ENCODE measurements at regions not wholly inside any gene's neighbourhood (a gene's known extent, or its start where the extent isn't known, plus 50 kb on each side); places are given as distances from the start of the nearest gene placed in this dataset.
A peak's percentile ranks its signal among the peaks of the same experiment; 100 is the strongest.

DNA sequence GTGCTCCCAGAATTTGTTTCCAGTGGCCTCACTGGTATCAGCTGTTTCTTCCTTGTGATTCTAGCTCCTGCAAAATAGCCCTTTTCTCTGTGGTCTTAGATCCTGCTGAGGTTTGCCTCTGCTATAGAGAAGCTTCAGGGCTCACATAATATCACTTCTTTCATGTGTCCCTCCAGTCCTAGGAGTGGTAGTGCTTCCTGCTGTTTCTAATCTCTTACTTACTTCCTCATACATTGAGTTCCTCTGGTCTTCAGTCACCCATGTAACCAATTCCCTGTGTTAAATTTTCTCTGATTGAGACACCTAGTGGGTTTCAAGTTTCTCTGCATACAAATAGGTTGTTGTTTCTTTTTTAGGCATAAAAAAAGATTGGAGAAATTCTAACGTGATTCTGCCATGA lies 1567.9 kb downstream of the ARAP2 start:
- peak; percentile 32; the same call in 1 of the 2 replicates for TF ChIP-seq RAD21 (IDR thresholded peaks at IDR 0.05; ENCODE audit: low read depth)
- TF ChIP-seq, protein P1, sequence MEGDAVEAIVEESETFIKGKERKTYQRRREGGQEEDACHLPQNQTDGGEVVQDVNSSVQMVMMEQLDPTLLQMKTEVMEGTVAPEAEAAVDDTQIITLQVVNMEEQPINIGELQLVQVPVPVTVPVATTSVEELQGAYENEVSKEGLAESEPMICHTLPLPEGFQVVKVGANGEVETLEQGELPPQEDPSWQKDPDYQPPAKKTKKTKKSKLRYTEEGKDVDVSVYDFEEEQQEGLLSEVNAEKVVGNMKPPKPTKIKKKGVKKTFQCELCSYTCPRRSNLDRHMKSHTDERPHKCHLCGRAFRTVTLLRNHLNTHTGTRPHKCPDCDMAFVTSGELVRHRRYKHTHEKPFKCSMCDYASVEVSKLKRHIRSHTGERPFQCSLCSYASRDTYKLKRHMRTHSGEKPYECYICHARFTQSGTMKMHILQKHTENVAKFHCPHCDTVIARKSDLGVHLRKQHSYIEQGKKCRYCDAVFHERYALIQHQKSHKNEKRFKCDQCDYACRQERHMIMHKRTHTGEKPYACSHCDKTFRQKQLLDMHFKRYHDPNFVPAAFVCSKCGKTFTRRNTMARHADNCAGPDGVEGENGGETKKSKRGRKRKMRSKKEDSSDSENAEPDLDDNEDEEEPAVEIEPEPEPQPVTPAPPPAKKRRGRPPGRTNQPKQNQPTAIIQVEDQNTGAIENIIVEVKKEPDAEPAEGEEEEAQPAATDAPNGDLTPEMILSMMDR (IDR thresholded peaks at IDR 0.05 in 2 of 3, conservative IDR thresholded peaks at IDR 0.05 in 1 of 3; ENCODE audit: borderline replicate concordance in 1 of 3, insufficient read depth in 1 of 3, low read depth in 2 of 3, low read length in 2 of 3) = no peak

Measured in HCT116 (cell line).